ENCODE measurements at regions not wholly inside any gene's neighbourhood (a gene's known extent, or its start where the extent isn't known, plus 50 kb on each side); places are given as distances from the start of the nearest gene placed in this dataset.

DNA sequence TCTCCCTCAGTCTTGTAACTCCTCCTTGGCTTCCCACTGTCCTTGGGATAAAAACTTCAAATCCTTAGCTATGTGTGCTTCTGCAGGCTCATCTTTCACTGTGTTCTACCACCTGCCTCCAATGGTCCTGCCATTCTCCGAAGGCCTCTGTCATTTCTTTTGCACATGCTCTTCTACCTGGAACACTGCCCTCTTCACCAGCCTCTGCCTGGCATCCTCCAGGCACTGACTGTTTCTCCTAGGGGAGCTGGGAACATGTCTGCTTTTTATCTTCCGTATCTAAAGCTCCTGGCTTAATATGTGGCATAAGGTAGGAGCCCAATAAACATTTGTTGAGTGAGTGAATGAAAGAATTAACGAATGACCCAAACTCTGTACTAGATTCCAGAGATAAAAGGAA, 603.3 kb upstream of the TMEM132C start:
- peak in 1 of 14 donors; percentile 72 for DNase-seq

DNA sequence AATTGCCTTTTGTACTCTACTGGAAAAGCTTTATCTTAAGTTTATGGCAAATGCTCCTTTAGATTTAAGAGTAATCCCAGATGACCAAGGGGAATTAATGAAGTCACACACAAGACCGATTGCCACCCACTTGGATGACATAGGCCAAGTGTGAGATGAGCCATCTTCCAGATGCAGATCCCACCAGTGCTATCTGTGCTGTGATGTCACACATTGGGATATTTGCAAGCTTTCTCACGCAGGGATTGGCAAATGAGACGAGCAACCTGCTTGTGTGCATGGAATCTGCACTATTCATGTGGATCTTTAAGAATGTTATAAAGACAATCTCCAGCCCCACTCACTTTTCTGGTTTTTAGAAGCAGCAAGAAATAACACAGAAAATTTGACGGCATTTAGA, 602.1 kb upstream of the TMEM132C start:
- DNase-seq, result no peak

DNA sequence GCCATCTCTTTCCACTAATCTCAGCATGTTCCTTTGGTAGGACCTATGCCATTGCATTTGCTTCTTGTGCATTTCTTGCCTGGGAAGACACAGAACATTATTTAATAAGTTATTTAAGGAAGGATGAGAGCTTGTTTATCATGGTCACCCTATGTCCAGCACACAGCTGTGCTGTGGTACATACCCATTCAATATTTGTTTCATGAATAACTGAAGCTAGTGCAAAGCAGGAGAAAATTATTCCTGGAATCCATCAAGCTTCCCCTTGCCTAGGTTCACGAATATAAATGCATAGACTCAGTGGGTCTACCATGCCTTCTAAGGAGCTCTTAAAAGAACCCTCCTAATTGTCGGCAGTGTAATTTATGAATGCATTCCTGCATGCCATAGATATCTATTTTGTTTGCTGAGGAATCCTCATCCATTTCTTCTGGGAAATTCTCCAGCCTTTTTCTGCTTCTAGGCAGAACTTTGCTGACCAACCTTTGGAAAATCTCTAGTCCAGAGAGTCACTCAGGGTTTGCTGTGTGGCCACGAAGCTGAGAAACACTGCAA, 599.8 kb upstream of the TMEM132C start:
- DNase-seq, result no peak

DNA sequence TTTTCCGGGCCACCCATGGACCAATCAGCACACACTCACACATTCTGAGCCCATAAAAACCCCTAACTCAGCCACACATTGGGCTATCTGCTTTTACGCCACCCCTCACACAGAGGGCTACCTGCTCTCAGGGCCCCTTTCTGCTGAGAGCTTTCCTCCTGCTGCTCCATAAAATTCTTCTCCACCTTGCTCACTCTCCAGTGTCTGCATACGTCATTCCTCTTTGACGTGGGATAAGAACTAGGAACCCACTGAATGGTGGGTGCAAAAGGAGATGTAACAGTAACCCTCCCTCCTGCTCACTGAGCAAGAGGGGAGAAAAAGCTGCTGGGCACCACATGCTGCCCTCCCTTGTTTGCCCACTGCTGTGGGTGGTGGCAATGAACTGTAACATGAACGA, 596.7 kb upstream of the TMEM132C start:
- DNase-seq, result no peak

DNA sequence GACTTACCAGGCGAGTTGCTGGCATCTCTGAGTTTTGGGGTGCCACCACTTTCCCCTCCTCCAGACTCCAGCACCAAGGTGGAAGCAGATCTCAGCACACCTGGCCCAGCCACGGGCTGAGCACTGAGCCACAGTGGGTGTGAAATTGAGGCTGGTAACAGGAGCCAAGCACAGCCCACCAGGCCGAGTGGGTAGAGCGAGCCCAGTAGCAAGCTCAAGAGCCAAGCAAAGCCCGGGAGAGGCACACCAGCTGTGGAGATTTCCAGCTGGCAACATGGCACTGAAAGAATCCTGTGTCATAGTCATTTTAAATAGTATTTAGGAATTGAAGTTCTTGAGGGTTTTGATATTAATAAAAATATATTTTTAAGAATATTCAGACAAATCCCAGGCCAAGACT, 596.2 kb upstream of the TMEM132C start:
- no peak for DNase-seq

DNA sequence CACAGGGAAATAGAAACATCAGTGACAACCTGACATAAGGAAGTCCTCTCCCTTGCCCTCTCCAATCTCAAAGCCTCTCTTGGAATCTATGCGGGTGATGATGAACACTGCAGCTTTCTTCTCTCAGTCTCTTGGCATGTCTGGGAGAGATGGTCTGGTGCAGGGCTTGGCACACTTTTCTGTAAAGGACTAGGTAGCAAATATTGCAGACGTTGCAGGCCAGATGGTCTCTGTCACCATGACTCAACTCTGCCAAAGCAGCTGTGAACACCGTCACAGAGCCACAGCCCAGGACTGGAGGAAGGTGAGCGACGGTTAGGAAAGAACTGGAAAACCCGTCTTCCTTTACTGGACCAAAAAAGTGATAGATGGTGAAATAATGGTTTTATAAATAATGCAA, 591.0 kb upstream of the TMEM132C start:
- peak in 1 of 14 donors; percentile 39 for DNase-seq

DNA sequence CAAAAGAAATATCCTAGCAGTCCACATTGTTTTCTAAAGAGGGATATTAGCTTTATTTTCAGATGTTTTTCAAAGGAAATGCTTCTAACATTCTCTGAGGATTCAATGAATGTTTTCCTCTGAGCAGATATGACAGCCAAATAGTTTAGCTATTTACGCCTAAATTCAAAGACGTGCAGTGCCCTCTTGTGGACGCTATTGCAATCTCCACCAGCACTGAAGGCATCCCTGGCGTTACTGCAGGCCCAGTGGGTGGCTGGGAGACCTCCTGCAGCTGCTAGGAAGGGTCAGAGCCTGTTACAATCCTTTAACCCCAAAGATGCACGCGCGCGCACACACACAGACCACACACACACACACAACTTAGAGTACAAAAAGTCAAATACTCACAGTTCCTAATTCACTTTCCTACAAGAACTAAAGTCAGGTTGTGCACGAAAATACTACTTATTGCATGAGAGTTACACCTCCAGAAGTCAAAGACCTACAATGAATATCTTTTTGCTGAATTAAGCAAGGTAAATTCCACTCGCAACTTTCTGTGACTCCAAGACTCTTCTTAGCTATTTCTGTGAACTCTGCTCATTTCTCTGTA, 589.3 kb upstream of the TMEM132C start:
- DNase-seq, result peak in 11 of 14 donors; percentile 15 to 76 (median 38)

DNA sequence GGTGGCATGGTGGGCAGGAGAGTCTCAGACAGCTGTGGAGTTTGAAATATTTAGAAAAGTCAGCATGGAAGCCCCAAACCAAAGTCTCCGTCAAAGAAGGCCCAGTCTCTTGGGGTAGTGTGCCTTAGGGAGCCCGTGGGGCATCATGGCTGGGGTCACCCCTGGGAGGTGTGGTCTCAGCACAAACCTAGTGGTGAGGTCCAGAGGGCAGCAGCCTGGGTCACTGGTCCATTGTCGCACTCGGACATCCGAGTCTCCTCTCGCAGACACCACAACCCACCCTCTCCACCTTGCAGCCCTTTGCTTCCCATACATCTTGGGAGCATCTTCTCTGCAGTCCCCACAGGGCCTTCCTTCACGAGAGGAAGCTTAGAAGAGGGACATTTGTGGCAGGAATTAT, 588.0 kb upstream of the TMEM132C start:
- no peak for DNase-seq

DNA sequence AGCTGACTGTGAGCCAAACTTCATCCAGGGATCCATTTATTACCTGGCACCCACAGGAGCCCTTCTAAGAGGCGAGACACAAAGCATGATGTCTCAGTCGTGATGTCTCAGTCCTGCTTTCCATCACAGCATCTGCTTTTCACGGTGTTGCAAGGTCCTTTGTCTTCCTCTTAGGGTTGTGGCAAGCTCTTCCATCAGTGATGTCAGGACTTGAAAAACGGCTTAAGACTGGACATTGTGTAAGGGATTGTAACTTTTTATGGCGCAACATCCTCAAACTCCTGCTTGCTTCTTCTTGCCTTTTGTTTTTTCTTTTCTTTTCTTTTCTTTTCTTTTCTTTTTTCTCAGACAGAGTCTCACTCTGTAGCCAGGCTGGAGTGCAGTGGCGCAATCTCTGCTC, 586.5 kb upstream of the TMEM132C start:
- DNase-seq, result no peak

DNA sequence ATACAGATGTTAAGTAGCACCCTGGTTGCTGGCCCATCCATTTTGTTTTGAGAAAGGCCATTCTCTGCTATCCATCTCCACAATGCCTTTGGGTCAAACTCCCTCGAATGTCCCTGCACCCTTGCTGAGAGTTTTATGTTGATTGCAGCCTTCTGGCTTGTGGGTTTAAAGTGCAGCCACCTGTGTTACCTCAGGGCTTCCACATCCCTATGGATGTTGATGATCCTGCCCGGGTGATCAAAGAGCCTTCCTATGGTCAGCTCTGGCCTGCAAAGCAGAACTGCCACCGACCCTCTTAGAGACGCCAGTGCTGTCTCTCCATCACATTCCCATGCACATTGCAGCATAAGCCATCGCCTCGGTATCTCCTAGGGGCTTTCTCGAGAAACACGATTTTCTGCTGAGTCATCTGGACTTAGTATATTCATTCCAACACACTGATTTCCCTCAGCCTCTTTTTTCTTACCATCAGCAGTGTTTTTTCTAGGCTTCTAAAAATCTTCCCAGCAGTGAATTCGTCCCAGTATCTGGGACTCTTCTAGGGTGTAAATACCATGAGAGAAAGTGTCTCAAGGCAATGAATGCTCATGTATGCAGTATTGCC, 585.7 kb upstream of the TMEM132C start:
- no peak for DNase-seq

DNA sequence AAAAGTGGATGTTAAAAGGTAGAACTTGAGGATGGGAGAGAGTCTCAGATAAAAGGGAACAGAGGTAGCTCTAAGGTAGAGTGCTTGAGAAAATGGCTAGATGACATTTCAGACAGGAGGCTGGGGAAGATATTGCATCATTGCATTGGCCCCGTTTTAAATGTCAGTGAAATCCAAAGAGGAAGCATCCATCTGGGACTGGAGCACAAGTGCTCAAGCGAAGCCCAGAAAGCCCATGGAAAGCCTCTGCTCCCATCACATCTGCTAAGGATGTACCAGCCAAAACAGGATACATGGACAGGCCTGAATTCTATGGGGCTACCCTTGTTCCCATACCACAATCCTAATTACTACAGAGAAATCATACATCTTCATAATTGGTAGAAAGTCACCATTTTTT, 581.5 kb upstream of the TMEM132C start:
- peak in 1 of 14 donors; percentile 96 for DNase-seq

DNA sequence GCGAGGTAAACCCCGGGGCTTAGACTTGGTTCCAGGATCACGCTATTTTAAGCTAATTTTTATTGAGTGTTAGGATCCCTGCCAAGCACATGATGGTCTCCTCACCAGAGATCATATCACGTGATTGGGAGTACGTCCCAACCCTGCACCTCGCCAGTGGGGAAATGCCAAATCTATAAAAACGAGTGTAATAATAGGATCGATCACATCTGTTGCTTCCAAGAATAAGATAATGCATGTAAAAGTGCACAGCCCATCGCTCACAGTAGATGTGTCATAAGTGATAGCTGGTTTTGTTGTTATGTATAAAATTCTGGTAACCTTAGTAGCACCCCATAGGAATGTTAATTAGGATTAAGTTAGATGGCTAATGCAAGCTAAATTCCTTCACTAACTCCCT, 581.0 kb upstream of the TMEM132C start:
- peak in 1 of 14 donors; percentile 95 for DNase-seq

DNA sequence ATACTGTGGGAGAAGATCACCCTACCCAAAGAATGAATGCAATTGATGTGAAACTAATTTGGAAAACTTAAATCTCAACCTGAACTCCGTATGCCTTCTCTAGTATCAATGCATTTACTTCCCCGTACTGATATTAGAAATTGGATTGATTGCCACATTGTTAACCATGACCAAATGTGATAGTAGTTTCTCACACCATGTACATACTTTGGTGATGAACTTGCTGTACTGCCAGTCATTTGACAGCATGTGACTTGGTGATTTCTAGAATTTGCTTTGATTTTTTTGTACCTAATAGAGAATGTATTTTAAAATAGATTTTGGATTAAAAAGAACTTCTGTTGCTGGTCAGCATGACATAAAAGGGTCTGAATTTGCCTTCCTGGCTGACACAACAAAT, 579.8 kb upstream of the TMEM132C start:
- DNase-seq, result no peak

DNA sequence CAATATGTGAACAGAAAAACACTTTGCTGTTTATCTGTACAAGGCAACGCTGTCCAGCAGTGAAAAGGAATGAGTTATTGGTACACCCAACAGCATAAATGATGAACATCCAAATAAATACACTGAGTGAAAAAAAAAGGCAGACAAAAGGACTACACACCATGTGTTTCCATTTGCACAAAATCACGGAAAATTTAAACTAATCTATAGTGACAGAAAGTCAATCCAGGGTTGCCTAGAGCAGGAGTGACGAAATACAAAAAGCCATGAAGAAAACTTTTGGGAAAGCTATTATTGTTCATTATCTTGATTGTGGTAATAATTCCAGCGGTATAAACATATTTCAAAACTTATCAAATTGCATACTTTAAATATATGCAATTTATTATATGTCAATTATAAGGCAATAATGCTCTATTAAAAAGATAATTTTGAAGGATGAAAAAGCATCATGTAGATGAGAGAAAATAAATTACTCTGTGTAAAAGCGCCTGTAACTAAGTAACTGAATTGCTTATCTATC, 578.0 kb upstream of the TMEM132C start:
- no peak for DNase-seq

DNA sequence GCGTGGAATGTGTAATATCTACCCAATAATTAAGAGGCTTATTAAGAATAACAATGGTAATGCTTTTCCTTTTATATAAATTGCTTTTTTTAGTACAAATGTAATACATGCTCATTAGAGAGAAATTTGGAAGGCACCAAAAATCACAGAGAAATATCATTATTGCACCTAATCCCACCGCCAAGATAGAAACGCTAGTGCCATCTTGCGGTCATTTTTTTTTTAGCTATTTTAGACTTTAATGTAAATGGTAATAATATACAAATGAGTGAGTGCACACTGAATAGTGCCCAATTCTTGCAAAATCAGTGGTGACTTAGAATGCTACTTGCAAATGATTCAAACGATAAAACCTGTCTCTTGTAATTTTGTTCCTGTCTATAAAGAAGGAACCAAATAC, 576.8 kb upstream of the TMEM132C start:
- no peak for DNase-seq

DNA sequence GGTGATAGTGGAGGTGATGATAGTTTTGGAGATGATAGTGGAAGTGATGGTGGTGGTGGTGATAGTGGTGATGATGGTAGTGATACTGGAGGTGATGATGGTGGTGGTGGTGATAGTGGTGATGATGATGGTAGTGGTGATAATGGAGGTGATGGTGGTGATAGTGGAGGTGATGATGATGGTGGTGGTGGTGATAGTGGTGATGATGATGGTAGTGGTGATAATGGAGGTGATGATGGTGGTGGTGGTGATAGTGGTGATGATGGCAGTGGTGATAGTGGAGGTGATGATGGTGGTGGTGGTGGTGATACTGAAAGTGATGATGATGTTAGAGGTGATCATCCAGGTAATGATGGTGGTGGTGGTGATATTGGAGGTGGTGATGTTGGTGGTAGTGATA, 570.0 kb upstream of the TMEM132C start:
- DNase-seq, result no peak

DNA sequence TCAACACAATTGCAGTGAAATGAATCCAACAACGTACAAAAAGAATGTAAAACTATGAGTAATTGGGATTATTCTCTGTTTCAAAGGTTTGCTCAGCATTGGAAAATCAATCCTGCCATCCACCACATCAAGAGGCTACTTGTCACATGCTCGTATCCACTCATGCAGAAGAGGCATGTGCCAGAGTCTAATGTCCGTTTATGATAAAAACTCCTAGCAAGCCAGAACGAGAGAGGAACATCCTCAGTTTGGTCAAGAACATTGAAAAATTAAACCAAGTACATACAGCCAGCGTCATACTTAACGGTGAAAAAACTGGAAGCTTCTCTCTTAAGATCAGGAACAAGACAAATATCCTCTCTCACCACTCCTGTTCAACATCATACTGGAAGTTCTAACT, 563.9 kb upstream of the TMEM132C start:
- DNase-seq, result no peak

DNA sequence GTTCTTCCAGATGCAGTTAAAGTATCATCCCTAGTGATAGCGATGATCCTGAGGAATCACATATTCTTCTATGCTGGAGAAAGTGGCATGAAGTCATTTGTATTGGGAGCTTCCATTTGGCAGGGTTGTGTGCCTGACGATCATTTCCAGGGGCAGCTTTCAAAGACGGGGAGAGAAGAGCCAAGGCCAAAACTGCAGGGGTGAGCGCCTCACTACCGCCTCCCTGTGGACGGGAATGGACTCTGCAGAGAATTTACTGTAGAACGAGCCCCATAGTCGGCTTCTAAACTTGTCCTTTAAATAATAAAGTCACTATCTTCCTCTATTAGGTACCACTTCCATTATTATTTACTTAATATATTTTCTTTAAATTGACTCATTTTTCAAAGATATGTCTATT, 555.9 kb upstream of the TMEM132C start:
- DNase-seq, result no peak

DNA sequence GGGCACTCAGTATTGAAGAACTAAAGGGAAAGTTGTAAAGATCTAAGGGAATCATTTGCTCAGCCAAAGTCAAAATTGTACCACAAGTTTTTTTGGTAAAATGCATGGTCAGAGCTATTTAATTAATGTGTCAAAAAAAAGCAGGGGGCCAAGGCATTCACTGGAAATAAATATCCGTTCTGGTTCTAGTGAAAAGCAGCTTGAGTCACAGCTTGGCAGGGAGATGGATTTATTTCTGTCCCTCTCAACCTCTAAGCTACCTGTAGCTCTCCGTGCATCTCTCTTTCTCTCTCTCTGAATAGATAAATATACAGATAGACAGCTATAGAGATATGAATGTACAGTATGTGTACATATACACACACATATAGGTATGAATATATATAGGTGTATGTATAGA, 554.4 kb upstream of the TMEM132C start:
- DNase-seq, result peak in 1 of 14 donors; percentile 90

DNA sequence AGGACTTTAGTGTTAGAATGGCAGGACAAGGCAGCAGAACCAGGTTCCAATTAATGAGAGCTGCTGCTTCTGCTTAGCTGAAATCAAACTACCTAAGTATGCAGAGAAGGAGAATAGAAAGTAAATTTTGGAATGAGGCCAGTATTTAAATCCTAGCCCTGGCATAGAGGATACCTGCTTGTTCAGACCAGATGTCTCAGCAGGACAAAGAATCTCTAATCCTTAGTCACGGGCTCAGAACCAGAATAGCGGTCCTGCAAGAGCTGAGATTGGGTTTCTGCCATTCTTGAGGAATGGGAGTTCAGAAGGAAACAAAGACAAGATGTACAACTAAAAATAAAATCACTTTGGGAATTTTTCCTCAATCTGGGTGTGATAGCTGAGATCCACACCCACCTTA, 550.8 kb upstream of the TMEM132C start:
- DNase-seq, result peak in 1 of 14 donors; percentile 89

DNA sequence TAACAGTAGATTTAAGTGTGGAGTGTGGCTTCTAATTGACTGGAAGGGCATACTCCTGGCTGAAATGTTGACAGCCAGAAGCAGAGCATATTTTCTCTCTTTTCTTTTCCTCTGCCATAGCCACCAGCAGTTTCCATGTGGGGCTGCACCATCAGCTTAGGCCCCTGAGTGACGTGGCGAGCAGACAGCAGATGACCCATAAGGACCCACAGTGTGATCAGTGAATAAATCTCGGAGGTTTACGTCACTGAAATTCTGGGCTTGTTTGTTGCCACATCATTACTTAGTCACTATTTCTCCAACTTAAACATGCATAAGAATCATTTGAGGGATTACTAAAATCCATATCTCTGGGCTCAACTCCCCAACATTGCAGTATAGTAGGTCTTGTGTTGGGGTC, 549.7 kb upstream of the TMEM132C start:
- DNase-seq, result no peak

DNA sequence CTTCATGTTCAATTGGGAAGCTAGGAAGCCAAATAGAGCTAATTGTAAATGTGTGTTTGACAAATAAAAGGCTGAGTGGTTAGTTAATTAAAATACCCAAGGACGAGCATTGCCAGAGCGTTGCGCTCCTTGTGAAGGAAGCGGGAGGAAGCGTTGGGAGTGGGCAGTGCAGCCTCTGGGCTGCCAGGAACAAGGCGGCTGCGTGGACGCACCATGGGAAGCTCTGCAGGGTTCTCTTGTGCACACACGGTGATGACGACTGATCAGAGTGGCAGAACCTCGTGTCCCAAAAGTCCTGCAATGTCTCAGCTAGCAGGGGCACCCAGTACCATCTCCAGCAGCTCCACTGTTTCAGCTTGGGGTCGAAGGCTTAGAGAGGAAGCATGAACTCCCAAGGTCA, 546.6 kb upstream of the TMEM132C start:
- DNase-seq, result no peak

DNA sequence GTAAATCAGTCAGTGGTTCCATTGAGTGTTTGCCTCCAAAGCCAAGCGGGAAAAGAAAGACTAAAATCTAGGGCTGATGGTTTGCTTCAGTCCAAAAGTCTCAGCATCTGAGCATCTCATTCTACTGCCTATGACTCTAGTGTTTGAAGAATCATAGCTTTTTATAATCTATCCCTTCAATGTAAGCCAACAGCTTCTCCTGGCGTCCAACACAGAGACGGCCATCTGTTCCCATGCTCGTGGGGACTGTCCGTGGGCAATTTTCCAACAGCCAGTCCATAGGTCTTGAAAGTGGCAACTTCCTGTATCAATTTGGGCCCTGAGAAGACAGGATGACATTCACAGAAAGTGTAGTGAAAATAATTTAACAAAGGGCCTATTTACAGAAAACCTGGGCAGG, 544.4 kb upstream of the TMEM132C start:
- DNase-seq, result peak in 2 of 14 donors; percentile 10 to 86

DNA sequence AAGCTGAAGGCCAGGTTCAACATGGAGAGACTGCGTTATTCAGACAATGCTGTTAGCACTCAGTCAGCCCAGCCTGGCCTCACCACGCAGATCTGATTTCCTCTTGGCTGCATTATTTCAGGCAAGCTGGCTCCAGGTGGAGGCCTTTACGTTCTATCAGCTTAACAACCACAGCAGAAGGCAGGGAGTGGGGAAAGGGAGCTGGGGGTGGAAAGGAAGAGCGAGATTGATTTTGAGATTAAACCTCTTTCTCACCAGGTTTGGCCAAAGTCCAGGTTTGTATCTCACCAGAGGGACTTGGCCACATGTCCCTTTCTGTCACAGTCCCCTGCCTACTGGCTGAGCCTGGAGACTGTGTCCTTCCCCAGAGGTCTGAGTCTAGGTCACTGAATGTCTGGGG, 543.7 kb upstream of the TMEM132C start:
- DNase-seq, result peak in 2 of 14 donors; percentile 17 to 95

Measured in C1 segment of cervical spinal cord (tissue), 14 donors.